Muscle layer of duodenum (tissue), 2 donors: ENCODE measurements at regions not wholly inside any gene's neighbourhood (a gene's known extent, or its start where the extent isn't known, plus 50 kb on each side); places are given as distances from the start of the nearest gene placed in this dataset.

Experiments
- H3K27ac ChIP-seq: one replicate; pipeline ENCODE4 v1.7.0; 2013; ENCODE audit warnings: mild to moderate bottlenecking, low read length
- H3K27me3 ChIP-seq: one replicate; pipeline ENCODE4 v1.7.0; 2013; ENCODE audit warnings: low read depth, mild to moderate bottlenecking, control low read depth, low read length
- H3K36me3 ChIP-seq, 2 donors: one replicate each; pipeline ENCODE4 v1.7.0; 2013; ENCODE audit warnings: low read length in 2 of 2, control low read depth in 1 of 2, mild to moderate bottlenecking in 1 of 2; ENCODE audit not compliant: insufficient read depth in 2 of 2, control insufficient read depth in 1 of 2
- H3K4me1 ChIP-seq, 2 donors: one replicate each; pipeline ENCODE4 v1.7.0; 2013; ENCODE audit warnings: low read length in 2 of 2, mild to moderate bottlenecking in 2 of 2, control low read depth in 1 of 2, moderate library complexity in 1 of 2; ENCODE audit not compliant: insufficient read depth in 2 of 2, control insufficient read depth in 1 of 2
- H3K4me3 ChIP-seq, 2 donors: one replicate each; pipeline ENCODE4 v1.7.0; 2013; ENCODE audit warnings: low read length in 2 of 2, low read depth in 1 of 2, mild to moderate bottlenecking in 1 of 2
- H3K9me3 ChIP-seq, 2 donors: one replicate each; pipeline ENCODE4 v1.7.0; 2013; ENCODE audit warnings: low read length in 2 of 2, control low read depth in 1 of 2, mild to moderate bottlenecking in 1 of 2; ENCODE audit not compliant: control insufficient read depth in 1 of 2
- donor health status: healthy.

- no peaks in the 10 kb centered on the region for H3K4me1 ChIP-seq
- no peaks in the 10 kb centered on the region for H3K27me3 ChIP-seq
- no peaks in the 10 kb centered on the region for H3K36me3 ChIP-seq
- H3K4me3 ChIP-seq, result no peak overlapping the region
- H3K9me3 ChIP-seq, result peaks cover 0 to 5% of the 10 kb centered on the region in 2 donors
- no peak overlapping the region for H3K27ac ChIP-seq
Measured at GRCh38 chr13:58630794-58631193, 999.2 kb downstream of the PCDH17 start.

GRCh38 chr13:58633226-58633625 is 1001.7 kb downstream of the PCDH17 start:
- Histone ChIP-seq H3K27me3 (no peaks in the 10 kb centered on the region), H3K4me1 (no peaks in the 10 kb centered on the region), H3K4me3 (no peak overlapping the region), H3K36me3 (no peaks in the 10 kb centered on the region), H3K9me3 (no peaks in the 10 kb centered on the region), H3K27ac (no peak overlapping the region)

- no peaks in the 10 kb centered on the region for H3K9me3 ChIP-seq
- H3K27ac ChIP-seq, result no peak overlapping the region
- H3K4me1 ChIP-seq, result no peaks in the 10 kb centered on the region
- no peaks in the 10 kb centered on the region for H3K27me3 ChIP-seq
- no peak overlapping the region for H3K4me3 ChIP-seq
- H3K36me3 ChIP-seq, result no peaks in the 10 kb centered on the region
Measured at GRCh38 chr13:58655086-58655485, 1023.5 kb downstream of the PCDH17 start.

- Histone ChIP-seq H3K4me3 (no peak overlapping the region), H3K36me3 (no peaks in the 10 kb centered on the region), H3K27ac (no peak overlapping the region), H3K27me3 (no peaks in the 10 kb centered on the region), H3K9me3 (no peaks in the 10 kb centered on the region), H3K4me1 (no peaks in the 10 kb centered on the region)
Measured at GRCh38 chr13:58660826-58661225, 1029.3 kb downstream of the PCDH17 start.

- no peak overlapping the region for H3K27ac ChIP-seq
- no peaks in the 10 kb centered on the region for H3K4me1 ChIP-seq
- H3K27me3 ChIP-seq, result no peaks in the 10 kb centered on the region
- H3K4me3 ChIP-seq, result no peak overlapping the region
- no peaks in the 10 kb centered on the region for H3K9me3 ChIP-seq
- H3K36me3 ChIP-seq, result no peaks in the 10 kb centered on the region
Measured at GRCh38 chr13:58666331-58666730, 1034.8 kb downstream of the PCDH17 start.

GRCh38 chr13:58667096-58667495 is 1035.6 kb downstream of the PCDH17 start:
- no peak overlapping the region for H3K27ac ChIP-seq
- H3K9me3 ChIP-seq, result no peaks in the 10 kb centered on the region
- H3K27me3 ChIP-seq, result no peaks in the 10 kb centered on the region
- no peaks in the 10 kb centered on the region for H3K36me3 ChIP-seq
- H3K4me3 ChIP-seq, result no peak overlapping the region
- no peaks in the 10 kb centered on the region for H3K4me1 ChIP-seq

GRCh38 chr13:58680115-58680514 is 1048.6 kb downstream of the PCDH17 start:
- H3K27me3 ChIP-seq, result no peaks in the 10 kb centered on the region
- no peaks in the 10 kb centered on the region for H3K9me3 ChIP-seq
- no peak overlapping the region for H3K27ac ChIP-seq
- H3K4me3 ChIP-seq, result no peak overlapping the region
- no peaks in the 10 kb centered on the region for H3K36me3 ChIP-seq
- no peaks in the 10 kb centered on the region for H3K4me1 ChIP-seq

- no peak overlapping the region for H3K4me3 ChIP-seq
- H3K27me3 ChIP-seq, result no peaks in the 10 kb centered on the region
- no peaks in the 10 kb centered on the region for H3K4me1 ChIP-seq
- no peak overlapping the region for H3K27ac ChIP-seq
- no peaks in the 10 kb centered on the region for H3K9me3 ChIP-seq
- no peaks in the 10 kb centered on the region for H3K36me3 ChIP-seq
Measured at GRCh38 chr13:58682616-58683015, 1051.1 kb downstream of the PCDH17 start.

GRCh38 chr13:58687148-58687547 is 1055.6 kb downstream of the PCDH17 start:
- no peak overlapping the region for H3K27ac ChIP-seq
- no peak overlapping the region for H3K4me3 ChIP-seq
- no peaks in the 10 kb centered on the region for H3K36me3 ChIP-seq
- H3K4me1 ChIP-seq, result no peaks in the 10 kb centered on the region
- no peaks in the 10 kb centered on the region for H3K27me3 ChIP-seq
- H3K9me3 ChIP-seq, result peaks cover 0 to 5% of the 10 kb centered on the region in 2 donors

- no peaks in the 10 kb centered on the region for H3K27me3 ChIP-seq
- H3K27ac ChIP-seq, result no peak overlapping the region
- no peaks in the 10 kb centered on the region for H3K36me3 ChIP-seq
- H3K4me1 ChIP-seq, result no peaks in the 10 kb centered on the region
- no peaks in the 10 kb centered on the region for H3K9me3 ChIP-seq
- H3K4me3 ChIP-seq, result no peak overlapping the region
Measured at GRCh38 chr13:58698531-58698930, 1067.0 kb downstream of the PCDH17 start.

- no peak overlapping the region for H3K4me3 ChIP-seq
Measured at GRCh38 chr13:58704953-58705352, 1073.4 kb downstream of the PCDH17 start.

GRCh38 chr13:58706421-58706820 is 1074.9 kb downstream of the PCDH17 start:
- no peak overlapping the region for H3K4me3 ChIP-seq
- no peaks in the 10 kb centered on the region for H3K27me3 ChIP-seq
- no peak overlapping the region for H3K27ac ChIP-seq
- no peaks in the 10 kb centered on the region for H3K4me1 ChIP-seq
- H3K9me3 ChIP-seq, result no peaks in the 10 kb centered on the region
- H3K36me3 ChIP-seq, result no peaks in the 10 kb centered on the region

More at GRCh38 chr13:58704953-58705352, 1073.4 kb downstream of the PCDH17 start:
- H3K27me3 ChIP-seq, result no peaks in the 10 kb centered on the region
- H3K9me3 ChIP-seq, result no peaks in the 10 kb centered on the region
- no peaks in the 10 kb centered on the region for H3K36me3 ChIP-seq
- no peak overlapping the region for H3K27ac ChIP-seq
- no peaks in the 10 kb centered on the region for H3K4me1 ChIP-seq
